NT2/D1 (cell line): ENCODE measurements at regions not wholly inside any gene's neighbourhood (a gene's known extent, or its start where the extent isn't known, plus 50 kb on each side); places are given as distances from the start of the nearest gene placed in this dataset.

Source experiments
- SUZ12 ChIP-seq: IDR thresholded peaks from 2 replicates; pipeline ENCODE4 v1.6.1; 2011; ENCODE audit not compliant: insufficient read length, insufficient read depth; ENCODE audit errors: extremely low read depth
- YY1 ChIP-seq: IDR thresholded peaks from 2 replicates; pipeline ENCODE4 v1.6.1; 2011; ENCODE audit not compliant: insufficient read length, insufficient read depth
- ZNF274 ChIP-seq: IDR thresholded peaks from 2 replicates; pipeline ENCODE4 v1.6.1; 2011; ENCODE audit warnings: mild to moderate bottlenecking, low read depth, low read length

GRCh38 chr2:71812736-71813135, 334.9 kb downstream of the CYP26B1 start:
- no peak for TF ChIP-seq ZNF274
- TF ChIP-seq YY1: no peak
- TF ChIP-seq SUZ12: no peak
